NCI-H128 (cell line): ENCODE measurements at regions not wholly inside any gene's neighbourhood (a gene's known extent, or its start where the extent isn't known, plus 50 kb on each side); places are given as distances from the start of the nearest gene placed in this dataset.

Experiments
- DNase-seq: peaks from one replicate; lab custom pipeline; 2025; ENCODE audit not compliant: unreplicated experiment; lab: John Stamatoyannopoulos, UW

DNA sequence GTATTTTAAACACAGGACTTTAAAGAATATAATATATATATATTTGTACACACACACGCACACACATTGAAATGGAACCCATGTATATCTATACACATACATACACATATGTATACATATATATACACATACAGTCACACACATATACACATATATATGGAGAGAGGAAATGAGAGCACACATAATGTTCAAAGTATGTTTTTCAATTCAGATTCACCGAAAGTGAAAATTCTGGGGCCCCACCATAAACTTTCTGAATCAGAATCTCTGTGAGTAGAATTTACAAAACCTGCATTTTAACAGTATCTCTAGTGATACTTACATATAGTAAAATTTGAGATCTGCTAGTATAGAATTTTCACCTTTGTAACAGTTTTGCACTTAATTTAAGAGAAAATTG is 60.4 kb upstream of the OBI1 start:
- DNase-seq: no peak

DNA sequence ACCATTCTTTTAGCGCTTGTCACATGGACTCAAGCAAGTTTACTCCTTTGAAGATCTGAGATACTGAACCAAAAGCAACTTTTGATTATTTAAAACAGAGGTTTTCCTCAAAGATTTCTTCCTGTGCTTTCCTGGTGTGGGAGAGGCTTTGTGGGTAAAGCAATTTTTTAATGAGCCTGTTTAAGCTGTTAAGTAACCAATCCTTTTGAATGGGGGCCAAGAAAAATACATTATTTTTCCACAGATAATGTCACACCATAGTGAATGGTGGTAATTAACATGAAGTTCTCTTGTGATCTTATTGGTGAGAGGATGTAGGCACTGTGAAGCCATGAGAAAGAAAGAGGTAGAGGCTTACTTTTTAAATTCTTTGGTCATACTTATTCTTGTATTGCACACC is 55.8 kb upstream of the OBI1 start:
- no peak for DNase-seq

DNA sequence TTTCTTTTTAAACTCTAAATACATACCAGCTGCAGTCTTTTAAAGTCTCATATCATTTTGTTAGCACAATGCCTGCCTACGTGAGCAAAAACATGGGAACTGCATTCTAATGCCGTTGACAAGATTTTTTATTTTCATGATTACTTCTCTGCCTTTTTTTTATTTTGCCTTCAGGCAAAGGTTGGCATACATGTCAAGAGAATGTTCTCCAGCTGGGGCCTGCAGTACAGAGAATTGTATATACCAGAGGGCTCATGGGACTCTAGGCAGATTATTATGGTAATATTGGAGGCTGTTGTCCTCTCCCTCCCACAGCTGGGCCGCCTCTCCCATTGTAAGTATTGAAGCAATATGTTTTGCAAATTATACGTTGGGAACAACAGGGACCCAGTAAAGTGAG is 53.9 kb upstream of the OBI1 start:
- DNase-seq: no peak

DNA sequence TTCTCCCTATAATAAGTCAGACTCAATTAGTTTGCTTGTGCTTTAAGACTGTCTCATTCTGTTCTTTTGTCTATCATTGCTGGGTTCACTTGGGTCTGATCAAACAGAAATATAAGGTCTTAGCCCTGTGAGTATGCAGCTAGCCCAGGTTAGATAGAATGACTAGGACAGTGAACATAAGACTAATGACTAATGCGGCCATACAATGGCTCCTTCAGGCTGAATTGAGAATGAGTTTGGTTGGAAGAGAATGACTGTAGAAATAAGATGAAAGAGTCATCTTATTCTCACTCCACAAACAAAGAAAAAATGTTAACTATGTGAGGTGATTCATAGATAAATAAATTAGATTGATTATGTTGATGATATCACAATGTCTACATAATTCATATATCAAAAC is 50.1 kb upstream of the OBI1 start:
- DNase-seq: no peak
